IMR-90 (cell line): ENCODE measurements at regions not wholly inside any gene's neighbourhood (a gene's known extent, or its start where the extent isn't known, plus 50 kb on each side); places are given as distances from the start of the nearest gene placed in this dataset.

Experiments
- ATAC-seq: fragments of 200-7000 bp; cut with Tn5 transposase; 2 replicates; pipeline ENCODE4 v1.9.1; 2020; ENCODE audit warnings: low read depth, mild to moderate bottlenecking, moderate library complexity
- BruUV-seq: library from RNA; stranded (reverse); fragments of 400-500 nt; replicated peaks from 2 replicates; lab custom pipeline; 2021; lab: Mats Ljungman, UMichigan
- CTCF ChIA-PET: fragments of 300-600 bp; formaldehyde crosslinking; extraction: SDS; loops from one replicate; lab custom pipeline; 2021; ENCODE audit warnings: antibody characterized with exemption; lab: Yijun Ruan, JAX
- POLR2A ChIA-PET: fragments of 300-600 bp; sonication (Branson Sonifier 250); formaldehyde crosslinking; loops from one replicate; lab custom pipeline; 2022; ENCODE audit warnings: antibody characterized with exemption; ENCODE audit not compliant: unreplicated experiment; lab: Charles Lee
- DNase-seq: peaks from one replicate; pipeline ENCODE4 v3.0.0; 2013
- H2AFZ ChIP-seq: replicated peaks from 2 replicates; pipeline ENCODE3; 2013; ENCODE audit warnings: low read length, mild to moderate bottlenecking; ENCODE audit not compliant: poor library complexity
- H2AK5ac ChIP-seq: 2 replicates; pipeline ENCODE4 v1.6.1; 2013; ENCODE audit warnings: low read depth, low read length, inconsistent platforms
- H2AK9ac ChIP-seq: replicated peaks from 2 replicates; pipeline ENCODE3; 2013; ENCODE audit warnings: mild to moderate bottlenecking, low read depth, low read length, moderate library complexity; ENCODE audit not compliant: poor library complexity
- H2BK120ac ChIP-seq: 2 replicates; pipeline ENCODE4 v1.6.1; 2013; ENCODE audit warnings: low read depth, low read length, inconsistent platforms
- H2BK15ac ChIP-seq: 3 replicates; pipeline ENCODE4 v1.6.1; 2013; ENCODE audit warnings: low read depth, low read length, inconsistent platforms
- H2BK20ac ChIP-seq: 2 replicates; pipeline ENCODE4 v1.6.1; 2013; ENCODE audit warnings: low read depth, mild to moderate bottlenecking, inconsistent platforms, low read length, moderate library complexity
- H2BK5ac ChIP-seq: 2 replicates; pipeline ENCODE4 v1.6.1; 2013; ENCODE audit warnings: mild to moderate bottlenecking, low read depth, low read length, inconsistent platforms; ENCODE audit not compliant: poor library complexity, severe bottlenecking
- H3K14ac ChIP-seq: replicated peaks from 2 replicates; pipeline ENCODE4 v1.6.1; 2013; ENCODE audit warnings: low read depth, low read length, inconsistent platforms
- H3K18ac ChIP-seq: 2 replicates; pipeline ENCODE4 v1.6.1; 2013; ENCODE audit warnings: low read depth, low read length, control low read depth
- H3K23ac ChIP-seq: 2 replicates; pipeline ENCODE4 v1.6.1; 2013; ENCODE audit warnings: low read depth, low read length, inconsistent platforms
- H3K27ac ChIP-seq: 2 replicates; pipeline ENCODE4 v1.5.1; 2013; ENCODE audit warnings: mild to moderate bottlenecking, control low read depth, low read length; ENCODE audit not compliant: insufficient read depth
- H3K27me3 ChIP-seq: 2 replicates; pipeline ENCODE4 v1.6.1; 2013; ENCODE audit warnings: low read length; ENCODE audit not compliant: control insufficient read depth, insufficient read depth
- H3K36me3 ChIP-seq: 2 replicates; pipeline ENCODE4 v1.6.1; 2013; ENCODE audit warnings: low read length, mixed read lengths; ENCODE audit not compliant: control insufficient read depth, insufficient read depth
- H3K4ac ChIP-seq: 2 replicates; pipeline ENCODE4 v1.6.1; 2013; ENCODE audit warnings: low read depth, low read length, inconsistent platforms
- H3K4me1 ChIP-seq: 2 replicates; pipeline ENCODE4 v1.6.1; 2013; ENCODE audit warnings: low read length, mixed read lengths; ENCODE audit not compliant: control insufficient read depth, insufficient read depth
- H3K4me2 ChIP-seq: 2 replicates; pipeline ENCODE4 v1.6.1; 2013; ENCODE audit warnings: low read depth, mild to moderate bottlenecking, control low read depth, low read length, moderate library complexity
- H3K4me3 ChIP-seq: 2 replicates; pipeline ENCODE4 v1.5.1; 2013; ENCODE audit warnings: low read depth, mild to moderate bottlenecking, control low read depth, low read length, moderate library complexity; ENCODE audit not compliant: insufficient read depth
- H3K56ac ChIP-seq: 2 replicates; pipeline ENCODE4 v1.6.1; 2013; ENCODE audit warnings: low read length, inconsistent platforms; ENCODE audit not compliant: insufficient read depth; ENCODE audit errors: extremely low read depth
- H3K79me1 ChIP-seq, 2 experiments: 2 replicates each; pipeline ENCODE4 v1.6.1; 2013; ENCODE audit warnings: low read length in 2 of 2, inconsistent platforms in 1 of 2, low read depth in 1 of 2
- H3K9ac ChIP-seq: 2 replicates; pipeline ENCODE4 v1.6.1; 2013; ENCODE audit warnings: low read depth, low read length, control low read depth
- H3K9me1 ChIP-seq: 2 replicates; pipeline ENCODE4 v1.6.1; 2013; ENCODE audit warnings: low read length, inconsistent platforms; ENCODE audit not compliant: insufficient read depth
- H3K9me3 ChIP-seq: 2 replicates; pipeline ENCODE4 v1.6.1; 2013; ENCODE audit warnings: low read length; ENCODE audit not compliant: control insufficient read depth, insufficient read depth
- H4K20me1 ChIP-seq: 2 replicates; pipeline ENCODE4 v1.6.1; 2013; ENCODE audit warnings: low read length, inconsistent platforms; ENCODE audit not compliant: insufficient read depth
- H4K5ac ChIP-seq: 2 replicates; pipeline ENCODE4 v1.6.1; 2013; ENCODE audit warnings: mild to moderate bottlenecking, low read depth, low read length, control low read depth
- H4K8ac ChIP-seq, 2 experiments: 2 replicates each; pipeline ENCODE4 v1.6.1; 2013; ENCODE audit warnings: low read depth in 2 of 2, low read length in 2 of 2, control low read depth in 1 of 2, inconsistent platforms in 1 of 2
- H4K91ac ChIP-seq: 2 replicates; pipeline ENCODE4 v1.6.1; 2013; ENCODE audit warnings: low read depth, low read length, inconsistent platforms; ENCODE audit not compliant: insufficient read depth
- CEBPB ChIP-seq: IDR thresholded peaks from 2 replicates; pipeline ENCODE4 v1.6.1; 2012; ENCODE audit warnings: low read depth, low read length, improper control_type of control experiment
- RFX5 ChIP-seq: IDR thresholded peaks from 2 replicates; pipeline ENCODE4 v1.8.0; 2012; ENCODE audit warnings: low read depth, mild to moderate bottlenecking, low read length, moderate library complexity
- SMC3 ChIP-seq: fragments of 150-350 bp; IDR thresholded peaks from 2 replicates; pipeline ENCODE4 v1.6.1; 2016; ENCODE audit warnings: low read depth, mild to moderate bottlenecking, antibody characterized with exemption, low read length, moderate library complexity
- WGBS, 2 experiments: methylation state at CpG; one replicate each; pipeline versions ENCODE4 v1.1.5 to v1.1.7; 2013; ENCODE audit warnings: missing lambda C conversion rate in 2 of 2; ENCODE audit not compliant: insufficient read length in 1 of 2; ENCODE audit errors: extremely low coverage in 2 of 2; 5-methylcytosine and 5-hydroxymethylcytosine counted together
- dilution Hi-C: fragments of 300-500 bp; cut with HindIII; formaldehyde crosslinking; loops from one replicate; pipeline ENCODE4 v1.14.3; 2018; ENCODE audit warnings: low sequenced_read_pairs; ENCODE audit not compliant: unreplicated experiment
- in situ Hi-C: fragments of 300-500 bp; cut with MboI; formaldehyde crosslinking; loops from 3 replicates; pipeline ENCODE4 v1.14.3; 2019; ENCODE audit warnings: low sequenced_read_pairs, inconsistent platforms, mixed read lengths
- intact Hi-C: fragments of 100-400 bp; cut with micrococcal nuclease; formaldehyde crosslinking; loops from 2 replicates; pipeline ENCODE4 v1.10.0; 2022

DNA sequence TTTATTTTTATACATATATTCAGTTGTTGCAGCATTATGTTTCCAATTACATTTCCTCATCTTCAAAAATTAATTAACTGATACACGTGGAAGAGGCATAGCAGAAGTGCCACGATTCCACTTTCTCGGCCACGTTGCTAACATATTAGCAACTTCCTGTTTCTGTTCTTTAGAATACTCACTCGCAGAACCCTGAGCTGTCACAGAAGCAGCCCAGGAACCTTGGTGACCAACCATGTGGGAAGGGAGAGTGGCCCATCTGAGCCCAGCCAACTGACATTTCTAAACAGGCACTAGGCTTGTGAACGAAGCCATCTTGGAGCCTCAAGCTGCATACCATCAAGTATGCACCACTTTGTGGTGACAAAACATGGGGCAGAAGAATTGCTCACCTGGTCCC, 350.1 kb downstream of the CBLN2 start:
- Histone ChIP-seq H4K91ac (no peak overlapping the region), H4K8ac (no peak overlapping the region), H2BK120ac (no peak overlapping the region), H3K56ac (no peak overlapping the region), H3K9me3 (peaks cover 3% of the 10 kb centered on the region), H2BK5ac (no peak overlapping the region), H2BK15ac (no peak overlapping the region), H2BK20ac (no peak overlapping the region), H4K20me1 (no peaks in the 10 kb centered on the region), H3K18ac (no peak overlapping the region), H3K9me1 (no peaks in the 10 kb centered on the region), H3K4me3 (no peak overlapping the region), H2AK9ac (no peak overlapping the region), H3K27ac (no peak overlapping the region), H3K27me3 (no peaks in the 10 kb centered on the region), H4K5ac (no peak overlapping the region), H3K4ac (no peak overlapping the region), H3K4me1 (no peaks in the 10 kb centered on the region), H3K36me3 (no peaks in the 10 kb centered on the region), H2AK5ac (no peak overlapping the region), H2AFZ (no peak overlapping the region), H3K23ac (no peak overlapping the region), H3K14ac (no peak overlapping the region), H3K9ac (no peak overlapping the region), H3K4me2 (no peak overlapping the region), H3K79me1 (no peaks in the 10 kb centered on the region)
- dilution Hi-C loops (no loop called here), intact Hi-C loops (no loop called here), in situ Hi-C loops (no loop called here)
- no TSS peak for BruUV-seq
- no peak for DNase-seq
- POLR2A ChIA-PET, result no interaction called here
- CTCF ChIA-PET, result no interaction called here
- ATAC-seq, result no peak
- no peak for TF ChIP-seq CEBPB
- no peak for TF ChIP-seq RFX5
- no peak for TF ChIP-seq SMC3
- whole genome bisulfite sequencing, 2 experiments, result 50% methylated on average over 2 of the region's 6 CpGs; no CpG with 5 or more reads in 1 of the 2 experiments
